ENCODE measurements at regions not wholly inside any gene's neighbourhood (a gene's known extent, or its start where the extent isn't known, plus 50 kb on each side); places are given as distances from the start of the nearest gene placed in this dataset.

DNA sequence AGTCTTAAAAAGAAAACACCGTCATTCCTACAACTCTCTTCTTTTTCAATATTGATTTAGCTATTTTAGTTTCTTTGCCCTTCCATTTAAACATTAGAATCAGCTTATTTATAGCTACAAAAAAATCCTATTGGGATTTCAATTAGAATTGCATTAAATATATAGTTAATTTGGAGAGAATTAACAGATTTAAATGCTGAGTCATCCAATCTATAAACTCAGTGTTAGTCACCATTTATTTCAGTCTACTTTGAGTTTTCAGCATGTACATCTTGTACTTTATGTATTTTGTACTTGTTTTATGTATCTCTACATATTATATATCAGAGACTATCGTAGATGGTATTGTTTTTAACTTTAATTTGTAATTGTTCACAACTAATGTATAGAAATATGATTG is 460.0 kb downstream of the KCNH5 start:
- Histone ChIP-seq H3K27me3 (ENCODE audit: control insufficient read depth in 2 of 2, insufficient read depth in 2 of 2, low read length in 2 of 2) (no peaks in the 10 kb centered on the region), H3K9ac (ENCODE audit: insufficient read depth in 1 of 2, low read depth in 2 of 2, low read length in 2 of 2) (no peak overlapping the region), H3K4me2 (ENCODE audit: insufficient read depth, low read length) (no peak overlapping the region), H3K27ac (ENCODE audit: extremely low read depth, low read depth, low read length) (no peak overlapping the region), H3K9me1 (ENCODE audit: control insufficient read depth, insufficient read depth, low read length) (no peaks in the 10 kb centered on the region), H3K4me3 (no peak overlapping the region), H3K79me2 (ENCODE audit: control insufficient read depth, insufficient read depth, low read length) (no peaks in the 10 kb centered on the region), H3K9me3 (replicated peaks; ENCODE audit: control insufficient read depth, insufficient read depth, low read depth, low read length) (no peaks in the 10 kb centered on the region), H2AFZ (ENCODE audit: low read depth, low read length) (no peak overlapping the region), H4K20me1 (replicated peaks; ENCODE audit: control insufficient read depth, insufficient read depth, low read length) (no peaks in the 10 kb centered on the region), H3K4me1 (replicated peaks in 1 of 2; ENCODE audit: control insufficient read depth in 2 of 2, insufficient read depth in 2 of 2, low read length in 2 of 2) (no peaks in the 10 kb centered on the region), H3K36me3 (ENCODE audit: control insufficient read depth, insufficient read depth, low read length) (no peaks in the 10 kb centered on the region)
- DNase-seq (ENCODE audit: extremely low read depth in 1 of 4, low spot score in 3 of 4) (no peak), ATAC-seq (no peak), FAIRE-seq (no peak)
- no TSS peak for BruUV-seq (replicated peaks)
- in situ Hi-C loops (cut with MboI) = no loop called here
- TF ChIP-seq MAFF (IDR thresholded peaks at IDR 0.05; ENCODE audit: low read length) (peak; percentile 68), SP1 (CRISPR knock-in tag; IDR thresholded peaks at IDR 0.05) (no peak), MECOM (CRISPR knock-in tag; IDR thresholded peaks at IDR 0.05) (no peak), TBP (optimal IDR thresholded peaks at IDR 0.05; ENCODE audit: low read depth, low read length) (no peak), MEIS2 (IDR thresholded peaks at IDR 0.05; ENCODE audit: partially characterized antibody) (no peak), TAL1 (IDR thresholded peaks at IDR 0.05) (no peak), MAFG (tag; conservative IDR thresholded peaks at IDR 0.05) (peak; percentile 51; the same call in 1 of the 2 replicates), HOXB6 (CRISPR knock-in tag; IDR thresholded peaks at IDR 0.05; ENCODE audit: borderline replicate concordance) (no peak), MAFK (IDR thresholded peaks at IDR 0.05; ENCODE audit: low read length) (peak; percentile 54; the same call in 1 of the 2 replicates), ZNF316 (IDR thresholded peaks at IDR 0.05) (peak; percentile 58), ZSCAN32 (CRISPR knock-in tag; IDR thresholded peaks at IDR 0.05) (no peak), GATA2 (CRISPR knock-in tag; IDR thresholded peaks at IDR 0.05) (no peak), OTX1 (CRISPR knock-in tag; IDR thresholded peaks at IDR 0.05) (no peak), ZNF41 (CRISPR knock-in tag; conservative IDR thresholded peaks at IDR 0.05) (no peak), NFE2L1 (tag; IDR thresholded peaks at IDR 0.05; ENCODE audit: borderline replicate concordance, low read depth) (peak; percentile 8; the same call in 1 of the 2 replicates), C11orf30 (IDR thresholded peaks at IDR 0.05; ENCODE audit: low read depth) (peak; percentile 14; the same call in 1 of the 2 replicates)
- ChIA-PET POLR2A (interaction anchor here (0.7 kb wide), 1 partner anchor 393 kb away, joined by 3 read pairs; no protein-coding TSS in a partner anchor), CTCF (ENCODE audit: low intra/inter-chr PET ratio) (no interaction called here)
- WGBS (ENCODE audit: insufficient coverage, low coverage, missing lambda C conversion rate) = 0% methylated on average over 2 of the region's 2 CpGs
- intact Hi-C loops (cut with micrococcal nuclease) = no loop called here
